Esophagus (tissue), 2 donors: ENCODE measurements at regions not wholly inside any gene's neighbourhood (a gene's known extent, or its start where the extent isn't known, plus 50 kb on each side); places are given as distances from the start of the nearest gene placed in this dataset.
"Not testable (repeated sequence)": the region's sequence is repeated elsewhere in the genome, so short reads cannot be mapped to it uniquely, and the experiment has no call there.

Source experiments
- H3K27ac ChIP-seq, 2 donors: one replicate each; pipeline ENCODE4 v1.5.1; 2013; ENCODE audit warnings: low read depth in 2 of 2, mild to moderate bottlenecking in 2 of 2, inconsistent platforms in 1 of 2, low read length in 1 of 2, moderate library complexity in 1 of 2
- H3K27me3 ChIP-seq, 2 donors: one replicate each; pipeline ENCODE4 v1.6.1; 2013; ENCODE audit warnings: low read length in 2 of 2, control low read depth in 1 of 2, mild to moderate bottlenecking in 1 of 2; ENCODE audit not compliant: insufficient read depth in 2 of 2, control insufficient read depth in 1 of 2
- H3K36me3 ChIP-seq, 2 donors: one replicate each; pipeline ENCODE4 v1.6.1; 2013; ENCODE audit warnings: low read length in 1 of 2; ENCODE audit not compliant: control insufficient read depth in 2 of 2, insufficient read depth in 2 of 2
- H3K4me1 ChIP-seq, 2 donors: one replicate each; pipeline ENCODE4 v1.6.1; 2013; ENCODE audit warnings: low read length in 1 of 2; ENCODE audit not compliant: control insufficient read depth in 2 of 2, insufficient read depth in 2 of 2
- H3K4me3 ChIP-seq, 2 donors: one replicate each; pipeline ENCODE4 v1.5.1; 2013; ENCODE audit warnings: low read length in 2 of 2, mild to moderate bottlenecking in 2 of 2, low read depth in 1 of 2, moderate library complexity in 1 of 2
- H3K9me3 ChIP-seq, 2 donors: one replicate each; pipeline ENCODE4 v1.6.1; 2013; ENCODE audit warnings: mild to moderate bottlenecking in 2 of 2, low read depth in 1 of 2, low read length in 1 of 2, moderate library complexity in 1 of 2; ENCODE audit not compliant: control insufficient read depth in 2 of 2, insufficient read depth in 1 of 2
- WGBS, 2 donors: extraction: QIAGEN DNeasy Blood & Tissue Kit; methylation state at CpG; one replicate each; pipeline ENCODE4 v1.1.7; 2013; 5-methylcytosine and 5-hydroxymethylcytosine counted together
- donor health status: healthy with polysubstance abuse.
- donor health status: Bipolar disorder and iron deficiency.

DNA sequence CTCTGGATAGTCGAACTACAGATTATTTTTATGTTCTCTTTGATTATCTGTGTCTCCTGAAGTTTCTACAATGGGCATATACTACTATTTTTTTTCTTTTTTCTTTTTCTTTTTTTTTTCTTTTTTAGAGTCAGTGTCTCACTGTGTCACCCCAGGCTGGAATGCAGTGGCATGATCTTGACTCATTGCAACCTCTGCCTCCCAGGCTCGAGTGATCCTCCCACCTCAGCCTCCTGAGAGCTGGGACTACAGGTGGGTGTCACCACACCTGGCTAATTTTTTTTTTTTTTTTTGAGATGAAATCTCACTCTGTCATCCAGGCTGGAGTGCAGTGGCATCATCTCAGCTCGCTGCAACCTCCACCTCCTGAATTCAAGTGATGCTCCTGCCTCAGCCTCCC, 250.7 kb upstream of the KAZN start:
- no peaks in the 10 kb centered on the region for H3K4me1 ChIP-seq
- peaks cover 0 to 4% of the 10 kb centered on the region in 2 donors for H3K9me3 ChIP-seq
- WGBS, 2 donors, result 73 to 77% methylated on average over 3 of the region's 3 CpGs
- no peak overlapping the region for H3K27ac ChIP-seq
- H3K4me3 ChIP-seq, result no peak overlapping the region
- no peaks in the 10 kb centered on the region for H3K27me3 ChIP-seq
- H3K36me3 ChIP-seq, result no peaks in the 10 kb centered on the region

DNA sequence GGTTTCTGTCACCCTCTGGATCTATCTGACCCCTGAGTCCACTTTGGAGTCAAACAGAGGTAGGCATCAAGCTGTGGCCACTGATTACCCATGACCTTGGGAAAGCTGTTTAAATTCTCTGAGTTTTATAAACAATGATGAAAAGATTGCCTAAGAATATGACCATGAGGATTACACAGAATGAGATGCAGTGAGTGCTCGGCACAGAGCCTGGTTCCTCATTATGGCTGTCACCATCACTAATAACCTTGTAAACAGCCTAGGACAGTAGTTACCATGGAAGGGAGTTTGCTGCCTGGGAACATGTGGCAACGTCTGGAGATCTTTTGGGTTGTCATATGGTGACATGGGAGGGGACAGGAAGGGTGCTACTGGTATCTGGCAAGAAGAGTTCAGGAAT, 248.3 kb upstream of the KAZN start:
- WGBS, 2 donors, result 53 to 70% methylated on average over 2 of the region's 2 CpGs
- Histone ChIP-seq H3K9me3 (peaks cover 0 to 4% of the 10 kb centered on the region in 2 donors), H3K36me3 (no peaks in the 10 kb centered on the region), H3K27me3 (no peaks in the 10 kb centered on the region), H3K4me3 (no peak overlapping the region), H3K4me1 (no peaks in the 10 kb centered on the region), H3K27ac (no peak overlapping the region)

DNA sequence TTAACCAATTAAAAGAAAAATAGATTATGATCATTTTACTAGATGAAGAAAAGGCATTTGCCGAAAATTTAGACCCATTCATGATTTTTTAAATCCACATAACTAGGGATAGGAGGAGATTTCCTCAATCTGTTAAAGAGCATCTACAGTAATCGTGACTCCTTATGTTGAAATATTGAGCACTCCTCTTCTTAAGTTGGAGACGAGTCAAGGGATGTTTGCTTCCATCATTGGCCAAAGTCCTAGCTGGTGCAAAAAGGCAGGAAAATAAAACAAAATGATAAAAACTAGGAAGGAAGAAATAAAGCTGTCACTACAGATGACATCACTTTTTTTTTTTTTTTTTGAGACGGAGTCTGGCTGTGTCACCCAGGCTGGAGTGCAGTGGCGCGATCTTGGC, 245.6 kb upstream of the KAZN start:
- Histone ChIP-seq H3K4me1 (no peaks in the 10 kb centered on the region), H3K27ac (no peak overlapping the region), H3K36me3 (no peaks in the 10 kb centered on the region), H3K9me3 (peaks cover 0 to 4% of the 10 kb centered on the region in 2 donors), H3K27me3 (no peaks in the 10 kb centered on the region), H3K4me3 (no peak overlapping the region)
- 78 to 79% methylated on average over 3 to 6 of the region's 6 CpGs for WGBS, 2 donors

DNA sequence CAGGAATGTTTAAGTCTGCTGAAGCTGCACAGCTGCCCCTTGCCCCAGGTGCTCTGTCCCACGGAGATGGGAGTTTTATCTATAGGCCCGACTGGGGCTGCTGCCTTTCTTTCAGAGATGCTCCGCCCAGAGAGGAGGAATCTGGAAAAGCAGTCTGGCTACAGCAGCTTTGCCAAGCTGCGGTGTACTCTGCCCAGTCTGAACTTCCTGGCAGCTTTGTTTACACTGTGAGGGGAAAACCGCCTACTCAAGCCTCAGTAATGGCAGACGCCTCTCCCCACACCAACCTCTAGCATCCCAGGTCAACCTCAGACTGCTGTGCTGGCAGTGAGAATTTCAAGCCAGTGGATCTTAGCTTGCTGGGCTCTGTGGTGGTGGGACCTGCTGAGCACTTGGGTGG, 237.5 kb upstream of the KAZN start:
- not testable (repeated sequence) for H3K27ac ChIP-seq, H3K4me3 ChIP-seq
- WGBS, 2 donors, result 21 to 27% methylated on average over 6 of the region's 6 CpGs

DNA sequence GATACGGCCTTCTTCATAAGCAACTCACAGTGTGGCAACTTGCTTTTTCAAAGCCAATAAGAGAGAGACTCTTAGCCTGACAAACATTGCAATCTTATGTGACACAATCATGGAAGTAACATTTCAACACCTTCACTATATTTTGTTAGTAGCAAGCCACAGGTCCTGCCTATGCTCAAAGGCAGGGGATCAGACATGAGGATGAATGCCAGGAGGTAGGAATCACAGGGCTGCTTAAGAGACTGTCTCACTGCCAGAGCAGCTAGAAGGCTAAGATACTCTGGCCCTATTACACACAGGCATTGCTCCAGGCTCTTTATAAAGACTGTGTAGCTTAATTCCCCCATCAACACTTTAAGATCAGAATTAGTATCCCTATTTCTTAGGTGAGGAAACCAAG, 236.2 kb upstream of the KAZN start:
- H3K27me3 ChIP-seq, result no peaks in the 10 kb centered on the region
- H3K4me3 ChIP-seq, result no peak overlapping the region
- H3K9me3 ChIP-seq, result no peaks in the 10 kb centered on the region
- WGBS, 2 donors, result 91 to 97% methylated on average over 1 of the region's 1 CpG
- peaks cover 0 to 6% of the 10 kb centered on the region in 2 donors for H3K4me1 ChIP-seq
- H3K27ac ChIP-seq, result no peak overlapping the region
- H3K36me3 ChIP-seq, result no peaks in the 10 kb centered on the region

More for the DNA sequence above, 237.5 kb upstream of the KAZN start:
- H3K27me3 ChIP-seq, H3K9me3 ChIP-seq, H3K36me3 ChIP-seq, H3K4me1 ChIP-seq: not testable (repeated sequence)

DNA sequence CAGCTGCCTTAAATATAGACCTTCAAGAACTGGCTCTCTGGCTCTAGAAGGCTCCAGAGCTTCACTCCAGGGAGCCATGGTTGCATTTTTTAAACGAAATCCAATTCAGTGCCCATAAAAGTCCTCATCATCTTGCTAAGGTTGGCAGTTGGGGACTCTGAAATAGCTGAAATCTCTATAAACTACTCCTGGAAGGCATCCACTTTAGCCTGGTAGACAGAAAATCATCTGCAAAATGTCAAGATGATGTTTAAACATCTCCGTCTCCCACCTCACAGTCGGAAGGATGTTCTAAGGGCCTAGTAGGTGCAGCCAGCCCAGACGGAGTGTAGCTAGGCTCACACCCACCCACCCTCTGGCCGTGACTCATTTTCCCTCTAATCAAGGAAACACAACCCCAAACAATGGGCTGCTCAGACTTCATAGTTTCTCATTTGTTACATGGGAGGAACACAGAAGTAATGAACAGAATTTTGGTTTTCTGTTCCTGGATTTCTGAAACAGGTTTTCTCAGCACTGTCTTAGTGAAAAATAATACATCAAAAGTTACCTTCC, 235.4 kb upstream of the KAZN start:
- Histone ChIP-seq H3K4me1 (peaks cover 0 to 6% of the 10 kb centered on the region in 2 donors), H3K9me3 (no peaks in the 10 kb centered on the region), H3K4me3 (no peak overlapping the region), H3K27me3 (no peaks in the 10 kb centered on the region), H3K27ac (no peak overlapping the region), H3K36me3 (no peaks in the 10 kb centered on the region)
- WGBS, 2 donors, result 50 to 53% methylated on average over 5 of the region's 5 CpGs

DNA sequence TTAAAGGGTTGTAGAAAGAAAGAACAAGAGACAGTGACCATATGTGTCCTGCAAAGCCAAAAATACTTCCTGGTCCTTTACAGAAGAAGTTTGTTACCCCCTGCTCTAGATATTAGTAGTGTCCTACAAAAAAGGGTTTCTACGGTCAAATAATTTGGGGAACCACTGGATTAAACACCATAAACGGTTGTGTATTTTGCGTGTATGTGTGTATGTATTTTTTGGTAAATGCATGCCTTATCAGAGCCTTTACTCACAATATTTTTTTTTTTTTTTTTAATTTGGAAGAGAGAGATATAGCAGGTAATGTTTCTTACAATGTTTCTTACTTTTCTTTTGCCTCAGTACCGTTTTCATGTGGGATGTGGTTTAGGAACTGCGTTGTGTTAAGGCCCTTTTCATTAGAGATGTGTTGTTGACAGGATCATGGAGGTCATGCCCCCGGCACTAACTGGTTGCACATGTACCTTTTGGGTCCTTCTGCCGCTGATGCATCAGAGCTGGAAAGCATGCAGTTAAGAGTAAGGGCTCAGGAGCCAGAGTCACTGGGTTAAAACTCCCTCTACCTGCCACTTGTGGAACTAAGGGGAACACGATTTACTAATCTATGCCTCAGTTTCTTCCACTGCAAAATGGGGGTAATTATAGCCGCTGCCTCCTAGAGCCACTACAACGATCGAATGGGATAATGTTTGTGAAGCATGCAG, 234.6 kb upstream of the KAZN start:
- Histone ChIP-seq H3K27ac (no peak overlapping the region), H3K27me3 (no peaks in the 10 kb centered on the region), H3K4me3 (no peak overlapping the region), H3K4me1 (peaks cover 0 to 6% of the 10 kb centered on the region in 2 donors), H3K9me3 (no peaks in the 10 kb centered on the region), H3K36me3 (no peaks in the 10 kb centered on the region)
- WGBS, 2 donors, result 77 to 80% methylated on average over 11 of the region's 11 CpGs

DNA sequence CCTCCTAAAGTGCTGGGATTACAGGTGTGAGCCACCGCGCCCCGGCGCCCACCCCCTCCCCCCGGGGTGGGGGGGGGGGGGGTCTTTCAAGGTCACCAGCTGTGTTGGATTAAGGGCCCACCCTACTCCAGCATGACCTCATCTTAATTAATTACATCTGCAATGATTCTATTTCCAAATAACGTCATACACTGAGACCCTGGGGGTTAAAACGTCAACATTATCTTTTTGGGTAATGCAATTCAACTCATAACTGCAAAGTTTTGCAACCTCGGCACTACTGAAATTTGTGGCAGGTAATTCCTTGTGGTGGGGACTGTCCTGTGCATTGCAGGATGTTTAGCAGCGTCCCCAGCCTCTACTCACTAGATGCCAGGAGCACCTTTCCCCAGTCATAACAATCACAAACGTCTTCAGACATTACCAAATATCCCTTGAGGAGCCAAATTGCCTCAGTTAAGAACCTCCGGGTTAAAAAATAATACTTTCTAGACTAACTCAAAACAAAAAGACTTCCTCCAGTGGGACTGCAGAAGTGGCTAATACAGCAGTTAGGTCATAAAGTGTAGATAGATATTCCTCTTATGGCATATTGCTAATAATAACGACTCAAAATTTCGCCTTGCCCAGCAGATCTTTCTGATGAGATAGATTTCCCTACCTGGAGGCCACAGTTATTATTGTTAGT, 233.0 kb upstream of the KAZN start:
- H3K36me3 ChIP-seq, result no peaks in the 10 kb centered on the region
- H3K4me1 ChIP-seq, result peaks cover 0 to 6% of the 10 kb centered on the region in 2 donors
- H3K27ac ChIP-seq, result no peak overlapping the region
- H3K4me3 ChIP-seq, result no peak overlapping the region
- no peaks in the 10 kb centered on the region for H3K27me3 ChIP-seq
- WGBS, 2 donors, result 66 to 71% methylated on average over 13 of the region's 13 CpGs
- H3K9me3 ChIP-seq, result no peaks in the 10 kb centered on the region

DNA sequence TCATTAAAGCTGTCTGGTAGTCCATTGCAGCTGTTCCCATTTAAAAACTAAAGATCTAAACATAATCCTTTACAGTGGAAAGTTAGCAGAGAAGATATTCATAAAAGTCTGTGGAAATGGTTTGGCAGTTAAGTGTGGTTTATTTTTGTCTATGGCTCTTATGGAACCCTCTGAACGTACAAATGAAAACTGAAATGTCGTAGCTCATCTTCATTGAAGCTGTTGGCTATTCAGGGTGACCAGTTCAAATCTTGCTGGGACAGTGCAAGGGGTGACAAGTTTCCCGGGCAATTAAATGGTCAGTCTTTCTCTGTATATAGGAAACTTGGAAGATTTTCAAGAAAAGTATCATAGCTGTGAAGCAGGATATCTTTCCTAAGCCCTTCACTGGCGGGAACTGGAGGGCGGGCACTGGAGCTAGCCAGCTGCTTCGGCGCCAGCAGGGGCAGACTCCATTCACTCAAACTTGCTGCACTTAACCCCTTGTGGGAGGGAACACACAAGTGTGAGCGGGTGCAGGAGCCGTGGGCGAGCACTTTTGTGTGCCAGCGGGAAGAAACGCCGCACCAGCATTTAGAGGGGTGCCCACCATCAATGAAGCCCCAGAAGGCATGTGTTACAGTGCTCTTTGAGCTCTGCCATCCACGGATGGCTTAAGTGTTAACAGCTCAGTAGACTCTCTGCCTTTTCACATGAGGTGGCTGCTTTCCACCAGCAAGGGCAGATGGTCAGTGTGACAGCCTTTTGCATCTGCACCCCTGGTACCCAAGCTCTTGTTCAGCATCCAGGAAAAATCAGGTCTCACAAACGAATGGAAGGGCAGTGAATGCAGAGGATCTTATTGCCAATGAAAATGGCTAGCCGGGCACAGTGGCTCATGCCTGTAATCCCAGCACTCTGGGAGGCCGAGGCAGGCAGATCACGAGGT, 232.1 kb upstream of the KAZN start:
- Histone ChIP-seq H3K4me3 (no peak overlapping the region), H3K9me3 (no peaks in the 10 kb centered on the region), H3K27ac (no peak overlapping the region), H3K27me3 (no peaks in the 10 kb centered on the region), H3K4me1 (peaks cover 0 to 6% of the 10 kb centered on the region in 2 donors), H3K36me3 (no peaks in the 10 kb centered on the region)
- 17 to 24% methylated on average over 18 of the region's 18 CpGs for WGBS, 2 donors
